HG03575 (cell line): ENCODE measurements at regions not wholly inside any gene's neighbourhood (a gene's known extent, or its start where the extent isn't known, plus 50 kb on each side); places are given as distances from the start of the nearest gene placed in this dataset.

ENCODE experiments used
- ATAC-seq: cut with Tn5 transposase; IDR thresholded peaks from one replicate; pipeline ENCODE4 v1.9.1; 2021; ENCODE audit not compliant: unreplicated experiment, insufficient number of reproducible peaks, low FRiP score; ENCODE audit errors: extremely low read depth

GRCh38 chr9:13646500-13647021, 367.1 kb upstream of the MPDZ start:
- no peak for ATAC-seq

- ATAC-seq, result no peak
Observed at GRCh38 chr9:13645557-13645956, 366.1 kb upstream of the MPDZ start.

GRCh38 chr9:13644675-13645074, 365.2 kb upstream of the MPDZ start:
- no peak for ATAC-seq

- no peak for ATAC-seq
Observed at GRCh38 chr9:13642646-13643045, 363.2 kb upstream of the MPDZ start.

- ATAC-seq, result no peak
Observed at GRCh38 chr9:13629067-13629466, 349.6 kb upstream of the MPDZ start.

- ATAC-seq, result no peak
Observed at GRCh38 chr9:13628526-13628925, 349.0 kb upstream of the MPDZ start.

- ATAC-seq, result no peak
Observed at GRCh38 chr9:13627502-13627901, 348.0 kb upstream of the MPDZ start.

- no peak for ATAC-seq
Observed at GRCh38 chr9:13627071-13627470, 347.6 kb upstream of the MPDZ start.

- ATAC-seq, result no peak
Observed at GRCh38 chr9:13626601-13627000, 347.1 kb upstream of the MPDZ start.

GRCh38 chr9:13621872-13622564, 342.5 kb upstream of the MPDZ start:
- no peak for ATAC-seq

- no peak for ATAC-seq
Observed at GRCh38 chr9:13616491-13617035, 337.1 kb upstream of the MPDZ start.

GRCh38 chr9:13615660-13616490, 336.4 kb upstream of the MPDZ start:
- ATAC-seq, result no peak

- ATAC-seq, result no peak
Observed at GRCh38 chr9:13614060-13614459, 334.6 kb upstream of the MPDZ start.

GRCh38 chr9:13613296-13613695, 333.8 kb upstream of the MPDZ start:
- ATAC-seq, result no peak

GRCh38 chr9:13608451-13608850, 329.0 kb upstream of the MPDZ start:
- ATAC-seq, result no peak

GRCh38 chr9:13607481-13608441, 328.3 kb upstream of the MPDZ start:
- no peak for ATAC-seq

GRCh38 chr9:13606586-13606985, 327.1 kb upstream of the MPDZ start:
- no peak for ATAC-seq

GRCh38 chr9:13603921-13604320, 324.4 kb upstream of the MPDZ start:
- ATAC-seq, result no peak

GRCh38 chr9:13598738-13599137, 319.2 kb upstream of the MPDZ start:
- ATAC-seq, result no peak
